Natural killer cell (primary cell): ENCODE measurements at regions not wholly inside any gene's neighbourhood (a gene's known extent, or its start where the extent isn't known, plus 50 kb on each side); places are given as distances from the start of the nearest gene placed in this dataset.

Source experiments
- ATAC-seq, 3 donors: fragments of 150-1000 bp in 2 of 3; fragments of 200-7000 bp in 1 of 3; cut with Tn5 transposase; 1 replicate in 1 of 3; 2 replicates in 2 of 3; pipeline ENCODE4 v1.10.0; 2021; ENCODE audit warnings: mild to moderate bottlenecking in 2 of 3, moderate library complexity in 2 of 3
- DNase-seq, 2 donors: peaks; one replicate each; pipeline versions ENCODE4 v3.0.0 to v3.0.0-alpha.2; 2013 to 2021; ENCODE audit warnings: mixed read lengths in 1 of 2
- H3K27ac ChIP-seq: one replicate; pipeline ENCODE4 v1.5.1; 2013; ENCODE audit warnings: mild to moderate bottlenecking, low read length
- H3K27me3 ChIP-seq: one replicate; pipeline ENCODE4 v1.6.1; 2013; ENCODE audit warnings: low read length; ENCODE audit not compliant: control insufficient read depth, insufficient read depth
- H3K36me3 ChIP-seq: one replicate; pipeline ENCODE4 v1.6.1; 2013; ENCODE audit warnings: low read length; ENCODE audit not compliant: control insufficient read depth, insufficient read depth
- H3K4me1 ChIP-seq: one replicate; pipeline ENCODE4 v1.6.1; 2013; ENCODE audit warnings: low read length; ENCODE audit not compliant: control insufficient read depth, insufficient read depth
- H3K4me3 ChIP-seq: one replicate; pipeline ENCODE4 v1.5.1; 2013; ENCODE audit warnings: low read length
- H3K9me3 ChIP-seq: one replicate; pipeline ENCODE4 v1.6.1; 2013; ENCODE audit warnings: low read length; ENCODE audit not compliant: control insufficient read depth, insufficient read depth
- H3K27ac Mint-ChIP-seq, 2 donors: one replicate each; pipeline ENCODE4 v1.8.0; 2022; ENCODE audit warnings: mild to moderate bottlenecking in 2 of 2, mixed read lengths in 2 of 2, moderate library complexity in 1 of 2
- H3K27me3 Mint-ChIP-seq, 2 donors: one replicate each; pipeline ENCODE4 v1.8.0; 2022; ENCODE audit warnings: low read depth in 2 of 2, mixed read lengths in 2 of 2
- H3K36me3 Mint-ChIP-seq: one replicate; pipeline ENCODE4 v1.8.0; 2022; ENCODE audit warnings: mixed read lengths
- H3K4me1 Mint-ChIP-seq, 2 donors: one replicate each; pipeline ENCODE4 v1.8.0; 2022; ENCODE audit warnings: mixed read lengths in 2 of 2
- H3K4me3 Mint-ChIP-seq: one replicate; pipeline ENCODE4 v1.8.0; 2022; ENCODE audit warnings: mild to moderate bottlenecking, moderate library complexity, mixed read lengths
- H3K9me3 Mint-ChIP-seq, 2 donors: one replicate each; pipeline ENCODE4 v1.8.0; 2022; ENCODE audit warnings: mixed read lengths in 2 of 2
- WGBS: methylation state at CpG from one replicate; pipeline ENCODE4 v1.1.7; 2013; ENCODE audit warnings: missing lambda C conversion rate; ENCODE audit not compliant: insufficient coverage; 5-methylcytosine and 5-hydroxymethylcytosine counted together
- intact Hi-C: fragments of 100-400 bp; cut with micrococcal nuclease; formaldehyde crosslinking; loops from one replicate; pipeline ENCODE4 v1.14.2; 2022
- TF ChIP-seq, protein P1 (sequence below): fragments of 200-600 bp; IDR thresholded peaks from one replicate; pipeline ENCODE4 v1.8.0; 2022; ENCODE audit warnings: antibody characterized with exemption

DNA sequence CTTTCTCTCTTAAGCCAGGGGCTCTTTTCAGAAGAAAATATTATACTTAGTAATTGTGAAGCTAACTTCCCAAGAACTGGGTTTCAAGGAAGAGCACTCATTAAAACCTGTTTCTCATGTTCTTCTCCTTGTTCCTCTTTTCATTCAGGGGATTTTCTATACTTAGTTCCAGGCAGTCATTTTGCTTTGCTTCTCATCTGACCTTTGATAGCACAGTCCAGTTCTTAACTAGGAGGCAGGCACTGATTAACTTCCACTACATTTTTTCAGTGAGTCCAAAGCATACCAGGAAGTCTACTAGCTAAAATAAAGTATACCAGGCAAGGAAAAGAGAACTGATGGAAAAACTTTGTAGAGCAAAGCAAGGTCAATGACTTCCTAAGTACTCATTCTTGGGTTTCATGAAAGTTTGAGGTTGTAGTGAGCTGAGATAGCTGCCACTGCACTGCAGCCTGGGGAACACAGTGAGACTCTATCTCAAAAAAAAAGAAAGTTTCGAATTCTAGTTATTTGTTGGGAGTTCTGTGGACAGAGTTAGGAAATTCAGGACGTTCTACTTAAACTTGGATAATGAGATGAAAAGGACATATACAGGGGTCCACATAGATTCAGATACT, 190.1 kb upstream of the HS3ST1 start:
- Histone ChIP-seq H3K27ac (no peak overlapping the region), H3K27me3 (no peaks in the 10 kb centered on the region), H3K4me1 (no peaks in the 10 kb centered on the region), H3K4me3 (no peak overlapping the region), H3K36me3 (no peaks in the 10 kb centered on the region), H3K9me3 (no peaks in the 10 kb centered on the region)
- Mint-ChIP-seq H3K4me3 (no peak overlapping the region), H3K27ac (no peak overlapping the region), H3K9me3 (no peaks in the 10 kb centered on the region), H3K36me3 (no peaks in the 10 kb centered on the region), H3K27me3 (no peaks in the 10 kb centered on the region), H3K4me1 (no peaks in the 10 kb centered on the region)
- DNase-seq = no peak
- TF ChIP-seq, protein P1, sequence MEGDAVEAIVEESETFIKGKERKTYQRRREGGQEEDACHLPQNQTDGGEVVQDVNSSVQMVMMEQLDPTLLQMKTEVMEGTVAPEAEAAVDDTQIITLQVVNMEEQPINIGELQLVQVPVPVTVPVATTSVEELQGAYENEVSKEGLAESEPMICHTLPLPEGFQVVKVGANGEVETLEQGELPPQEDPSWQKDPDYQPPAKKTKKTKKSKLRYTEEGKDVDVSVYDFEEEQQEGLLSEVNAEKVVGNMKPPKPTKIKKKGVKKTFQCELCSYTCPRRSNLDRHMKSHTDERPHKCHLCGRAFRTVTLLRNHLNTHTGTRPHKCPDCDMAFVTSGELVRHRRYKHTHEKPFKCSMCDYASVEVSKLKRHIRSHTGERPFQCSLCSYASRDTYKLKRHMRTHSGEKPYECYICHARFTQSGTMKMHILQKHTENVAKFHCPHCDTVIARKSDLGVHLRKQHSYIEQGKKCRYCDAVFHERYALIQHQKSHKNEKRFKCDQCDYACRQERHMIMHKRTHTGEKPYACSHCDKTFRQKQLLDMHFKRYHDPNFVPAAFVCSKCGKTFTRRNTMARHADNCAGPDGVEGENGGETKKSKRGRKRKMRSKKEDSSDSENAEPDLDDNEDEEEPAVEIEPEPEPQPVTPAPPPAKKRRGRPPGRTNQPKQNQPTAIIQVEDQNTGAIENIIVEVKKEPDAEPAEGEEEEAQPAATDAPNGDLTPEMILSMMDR = no peak
- intact Hi-C loops = no loop called here
- WGBS = 69% methylated on average over 2 of the region's 2 CpGs
- ATAC-seq = no peak

DNA sequence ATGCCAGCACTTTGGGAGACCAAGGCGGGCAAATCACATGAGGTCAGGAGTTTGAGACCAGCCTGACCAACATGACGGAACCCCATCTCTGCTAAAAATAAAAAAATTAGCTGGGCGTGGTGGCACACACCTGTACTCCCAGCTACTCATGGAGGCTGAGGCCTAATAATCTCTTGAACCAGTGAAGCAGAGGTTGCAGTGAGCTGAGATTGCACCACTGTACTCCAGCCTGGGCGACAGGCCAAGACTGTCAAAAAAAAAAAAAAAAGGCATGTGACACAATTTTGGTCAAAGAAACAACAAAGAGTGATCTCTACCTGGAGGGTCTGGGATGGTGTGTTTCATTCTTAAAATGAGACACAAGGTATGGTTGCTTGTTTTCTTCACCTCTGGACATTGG, 188.2 kb upstream of the HS3ST1 start:
- no peak for DNase-seq
- Histone ChIP-seq H3K27me3 (no peaks in the 10 kb centered on the region), H3K9me3 (no peaks in the 10 kb centered on the region), H3K27ac (no peak overlapping the region), H3K36me3 (no peaks in the 10 kb centered on the region), H3K4me1 (no peaks in the 10 kb centered on the region), H3K4me3 (no peak overlapping the region)
- Mint-ChIP-seq H3K27me3 (no peaks in the 10 kb centered on the region), H3K9me3 (peaks cover 0 to 2% of the 10 kb centered on the region in 2 donors), H3K4me1 (no peaks in the 10 kb centered on the region), H3K36me3 (no peaks in the 10 kb centered on the region), H3K27ac (no peak overlapping the region), H3K4me3 (no peak overlapping the region)
- TF ChIP-seq, protein P1 = no peak
- no peak for ATAC-seq
- 93% methylated on average over 4 of the region's 4 CpGs for WGBS
- intact Hi-C loops = no loop called here

DNA sequence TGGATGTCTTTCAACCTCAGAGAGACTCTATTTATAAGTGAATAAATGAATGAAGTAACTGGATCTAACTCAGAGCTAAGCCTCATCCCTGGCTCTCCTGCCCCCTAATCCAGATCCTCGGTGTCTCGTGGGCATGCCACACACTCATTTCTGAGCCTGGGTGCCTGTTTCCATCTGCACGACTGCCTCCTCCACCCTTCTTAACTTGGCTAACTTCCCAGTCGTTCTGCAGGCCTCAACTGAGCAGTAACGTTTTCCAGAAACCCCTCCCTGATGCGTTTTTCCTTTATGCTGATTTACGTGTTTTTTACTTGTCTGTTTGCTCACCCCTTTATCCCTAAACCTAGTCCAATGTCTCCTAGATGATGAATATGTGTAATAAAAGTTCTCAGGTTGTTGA, 186.9 kb upstream of the HS3ST1 start:
- Mint-ChIP-seq H3K9me3 (peaks cover 0 to 2% of the 10 kb centered on the region in 2 donors), H3K4me3 (no peak overlapping the region), H3K27me3 (no peaks in the 10 kb centered on the region), H3K36me3 (no peaks in the 10 kb centered on the region), H3K27ac (no peak overlapping the region), H3K4me1 (no peaks in the 10 kb centered on the region)
- ATAC-seq (no peak), DNase-seq (no peak)
- H3K9me3 ChIP-seq = no peaks in the 10 kb centered on the region
- no peak overlapping the region for H3K4me3 ChIP-seq
- H3K27ac ChIP-seq = no peak overlapping the region
- TF ChIP-seq, protein P1 = no peak
- H3K4me1 ChIP-seq = no peaks in the 10 kb centered on the region
- no peaks in the 10 kb centered on the region for H3K36me3 ChIP-seq
- 85% methylated on average over 6 of the region's 7 CpGs for WGBS
- intact Hi-C loops = no loop called here
- no peaks in the 10 kb centered on the region for H3K27me3 ChIP-seq

DNA sequence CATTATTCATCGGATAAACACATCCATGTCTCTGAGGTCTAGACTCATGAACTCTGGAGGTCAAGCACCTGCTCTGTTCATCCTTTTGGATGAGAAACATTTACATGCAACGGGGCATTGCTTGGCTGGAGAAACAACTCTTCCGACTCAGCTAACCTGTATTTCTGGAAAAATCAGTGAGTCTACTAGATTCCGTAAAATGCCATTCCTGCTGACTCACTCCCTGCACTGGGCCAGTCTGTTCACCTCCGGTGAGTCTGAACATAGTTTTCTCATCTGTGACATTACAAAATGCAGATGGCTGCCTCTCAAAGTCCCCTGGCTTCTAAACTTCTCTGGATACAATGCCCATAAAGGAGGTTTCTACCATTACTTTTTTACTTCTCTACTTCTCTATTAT, 185.7 kb upstream of the HS3ST1 start:
- intact Hi-C loops = no loop called here
- no peak overlapping the region for H3K27ac Mint-ChIP-seq

More for the DNA sequence above, 185.7 kb upstream of the HS3ST1 start:
- no peaks in the 10 kb centered on the region for H3K27me3 Mint-ChIP-seq
- H3K4me3 Mint-ChIP-seq = no peak overlapping the region
- TF ChIP-seq, protein P1 = no peak
- no peak overlapping the region for H3K4me3 ChIP-seq
- H3K9me3 ChIP-seq = no peaks in the 10 kb centered on the region
- no peaks in the 10 kb centered on the region for H3K27me3 ChIP-seq
- H3K36me3 ChIP-seq = no peaks in the 10 kb centered on the region
- H3K36me3 Mint-ChIP-seq = no peaks in the 10 kb centered on the region
- WGBS = 94% methylated on average over 5 of the region's 5 CpGs
- peaks cover 0 to 2% of the 10 kb centered on the region in 2 donors for H3K9me3 Mint-ChIP-seq
- no peaks in the 10 kb centered on the region for H3K4me1 Mint-ChIP-seq
- no peaks in the 10 kb centered on the region for H3K4me1 ChIP-seq
- no peak overlapping the region for H3K27ac ChIP-seq
- DNase-seq (no peak), ATAC-seq (no peak)
